ENCODE measurements at regions not wholly inside any gene's neighbourhood (a gene's known extent, or its start where the extent isn't known, plus 50 kb on each side); places are given as distances from the start of the nearest gene placed in this dataset.

GRCh38 chr2:22282220-22282619 lies 1102.8 kb upstream of the KLHL29 start:
- dilution Hi-C loops (cut with HindIII; ENCODE audit: low sequenced_read_pairs, unreplicated experiment) = no loop called here
- Histone ChIP-seq H2BK15ac (ENCODE audit: low read depth, low read length) (no peak overlapping the region), H2AFZ (replicated peaks; ENCODE audit: low read length, poor library complexity) (no peak overlapping the region), H3K23ac (ENCODE audit: low read depth, low read length) (no peak overlapping the region), H2BK20ac (ENCODE audit: low read depth, low read length) (no peak overlapping the region), H3K56ac (ENCODE audit: extremely low read depth, insufficient read depth, low read length) (no peak overlapping the region), H2BK120ac (ENCODE audit: low read depth, low read length) (no peak overlapping the region), H3K27ac (ENCODE audit: insufficient read depth, low read length) (no peak overlapping the region), H4K8ac (ENCODE audit: low read depth in 2 of 2, low read length in 2 of 2) (no peak overlapping the region), H3K18ac (ENCODE audit: low read depth, low read length) (no peak overlapping the region), H3K36me3 (ENCODE audit: control insufficient read depth, insufficient read depth, low read length) (no peaks in the 10 kb centered on the region), H3K4me2 (ENCODE audit: low read depth, low read length) (no peak overlapping the region), H3K79me1 (ENCODE audit: low read depth in 1 of 2, low read length in 2 of 2) (no peaks in the 10 kb centered on the region), H3K27me3 (ENCODE audit: control insufficient read depth, insufficient read depth, low read length) (no peaks in the 10 kb centered on the region), H2BK5ac (ENCODE audit: low read depth, low read length, poor library complexity, severe bottlenecking) (no peak overlapping the region), H4K5ac (ENCODE audit: low read depth, low read length) (no peak overlapping the region), H3K4ac (ENCODE audit: low read depth, low read length) (no peak overlapping the region), H2AK9ac (replicated peaks; ENCODE audit: low read depth, low read length, poor library complexity) (no peak overlapping the region), H3K9ac (ENCODE audit: low read depth, low read length) (no peak overlapping the region), H2AK5ac (ENCODE audit: low read depth, low read length) (no peak overlapping the region), H4K91ac (ENCODE audit: insufficient read depth, low read depth, low read length) (no peak overlapping the region), H3K9me3 (ENCODE audit: control insufficient read depth, insufficient read depth, low read length) (no peaks in the 10 kb centered on the region), H3K9me1 (ENCODE audit: insufficient read depth, low read length) (no peaks in the 10 kb centered on the region), H3K14ac (replicated peaks; ENCODE audit: low read depth, low read length) (no peak overlapping the region), H3K4me3 (ENCODE audit: insufficient read depth, low read depth, low read length) (no peak overlapping the region), H3K4me1 (ENCODE audit: control insufficient read depth, insufficient read depth, low read length) (no peaks in the 10 kb centered on the region), H4K20me1 (ENCODE audit: insufficient read depth, low read length) (no peaks in the 10 kb centered on the region)
- DNase-seq = peak; percentile 2
- no peak for ATAC-seq (ENCODE audit: low read depth)
- in situ Hi-C loops (cut with MboI; ENCODE audit: low sequenced_read_pairs) = no loop called here
- intact Hi-C loops (cut with micrococcal nuclease) = no loop called here
- ChIA-PET CTCF (no interaction called here), POLR2A (ENCODE audit: unreplicated experiment) (no interaction called here)
- 20% methylated on average over 1 of the region's 1 CpG; no CpG with 5 or more reads in 1 of the 2 experiments for WGBS, 2 experiments (ENCODE audit: extremely low coverage in 2 of 2, insufficient read length in 1 of 2)
- no TSS peak for BruUV-seq (replicated peaks)
- TF ChIP-seq FOS (IDR thresholded peaks at IDR 0.05; ENCODE audit: low read depth, low read length) (no peak), SMC3 (IDR thresholded peaks at IDR 0.05; ENCODE audit: low read depth, low read length) (no peak), RAD21 (IDR thresholded peaks at IDR 0.05; ENCODE audit: low read length) (no peak), POLR2A (IDR thresholded peaks at IDR 0.05; ENCODE audit: low read depth, low read length) (no peak), RFX5 (IDR thresholded peaks at IDR 0.05; ENCODE audit: low read depth, low read length) (no peak), BHLHE40 (IDR thresholded peaks at IDR 0.05; ENCODE audit: low read depth, low read length) (no peak), CEBPB (IDR thresholded peaks at IDR 0.05; ENCODE audit: low read depth, low read length) (no peak), CHD1 (IDR thresholded peaks at IDR 0.05; ENCODE audit: low read depth, low read length) (no peak), RCOR1 (IDR thresholded peaks at IDR 0.05; ENCODE audit: insufficient replicate concordance, low read length) (no peak), CTCF (conservative IDR thresholded peaks at IDR 0.05; ENCODE audit: low read depth, low read length) (no peak), MAFK (IDR thresholded peaks at IDR 0.05; ENCODE audit: low read depth, low read length) (no peak), MAZ (IDR thresholded peaks at IDR 0.05; ENCODE audit: borderline replicate concordance, low read depth, low read length) (no peak), NFE2L2 (IDR thresholded peaks at IDR 0.05; ENCODE audit: low read depth, low read length) (no peak), MXI1 (IDR thresholded peaks at IDR 0.05; ENCODE audit: borderline replicate concordance, low read depth, low read length) (no peak)
- TF ChIP-seq, protein P1, sequence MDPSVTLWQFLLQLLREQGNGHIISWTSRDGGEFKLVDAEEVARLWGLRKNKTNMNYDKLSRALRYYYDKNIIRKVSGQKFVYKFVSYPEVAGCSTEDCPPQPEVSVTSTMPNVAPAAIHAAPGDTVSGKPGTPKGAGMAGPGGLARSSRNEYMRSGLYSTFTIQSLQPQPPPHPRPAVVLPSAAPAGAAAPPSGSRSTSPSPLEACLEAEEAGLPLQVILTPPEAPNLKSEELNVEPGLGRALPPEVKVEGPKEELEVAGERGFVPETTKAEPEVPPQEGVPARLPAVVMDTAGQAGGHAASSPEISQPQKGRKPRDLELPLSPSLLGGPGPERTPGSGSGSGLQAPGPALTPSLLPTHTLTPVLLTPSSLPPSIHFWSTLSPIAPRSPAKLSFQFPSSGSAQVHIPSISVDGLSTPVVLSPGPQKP (IDR thresholded peaks at IDR 0.05; ENCODE audit: borderline replicate concordance, low read depth, low read length) = no peak
- TF ChIP-seq, protein P2, sequence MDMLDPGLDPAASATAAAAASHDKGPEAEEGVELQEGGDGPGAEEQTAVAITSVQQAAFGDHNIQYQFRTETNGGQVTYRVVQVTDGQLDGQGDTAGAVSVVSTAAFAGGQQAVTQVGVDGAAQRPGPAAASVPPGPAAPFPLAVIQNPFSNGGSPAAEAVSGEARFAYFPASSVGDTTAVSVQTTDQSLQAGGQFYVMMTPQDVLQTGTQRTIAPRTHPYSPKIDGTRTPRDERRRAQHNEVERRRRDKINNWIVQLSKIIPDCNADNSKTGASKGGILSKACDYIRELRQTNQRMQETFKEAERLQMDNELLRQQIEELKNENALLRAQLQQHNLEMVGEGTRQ (IDR thresholded peaks at IDR 0.05; ENCODE audit: low read depth, low read length) = no peak

Measured in IMR-90 (cell line).